Activated CD8-positive, alpha-beta T cell treated with anti-CD3 and anti-CD28 coated beads for 36 hours (primary cell): ENCODE measurements at regions not wholly inside any gene's neighbourhood (a gene's known extent, or its start where the extent isn't known, plus 50 kb on each side); places are given as distances from the start of the nearest gene placed in this dataset.

ENCODE experiments used
- ATAC-seq: fragments of 200-7000 bp; cut with Tn5 transposase; one replicate; pipeline ENCODE4 v1.10.0; 2021; ENCODE audit warnings: mild to moderate bottlenecking, moderate library complexity
- CTCF ChIA-PET: fragments of 350-600 bp; sonication (Branson Sonifier 250); formaldehyde crosslinking; loops from one replicate; lab custom pipeline; 2021; ENCODE audit warnings: antibody characterized with exemption; lab: Charles Lee
- POLR2A ChIA-PET: fragments of 350-600 bp; sonication (Branson Sonifier 250); formaldehyde crosslinking; loops from one replicate; lab custom pipeline; 2021; ENCODE audit warnings: antibody characterized with exemption; lab: Charles Lee
- DNase-seq: peaks from one replicate; pipeline ENCODE4 v3.0.0-alpha.2; 2020
- H3K27ac Mint-ChIP-seq: one replicate; pipeline ENCODE4 v1.8.0; 2021; ENCODE audit warnings: mild to moderate bottlenecking, mixed read lengths
- H3K27me3 Mint-ChIP-seq: one replicate; pipeline ENCODE4 v1.8.0; 2021; ENCODE audit warnings: mixed read lengths
- H3K36me3 Mint-ChIP-seq: one replicate; pipeline ENCODE4 v1.8.0; 2021; ENCODE audit warnings: low read depth, mixed read lengths
- H3K4me1 Mint-ChIP-seq: one replicate; pipeline ENCODE4 v1.8.0; 2021; ENCODE audit warnings: low read depth, mixed read lengths
- H3K4me3 Mint-ChIP-seq: one replicate; pipeline ENCODE4 v1.8.0; 2021; ENCODE audit warnings: mild to moderate bottlenecking, moderate library complexity, mixed read lengths
- H3K9me3 Mint-ChIP-seq: one replicate; pipeline ENCODE4 v1.8.0; 2021; ENCODE audit warnings: mixed read lengths
- intact Hi-C: fragments of 100-400 bp; cut with micrococcal nuclease; formaldehyde crosslinking; loops from one replicate; pipeline ENCODE4 v1.10.0; 2022
- TF ChIP-seq, protein P1 (sequence below): fragments of 200-600 bp; IDR thresholded peaks from one replicate; pipeline ENCODE4 v1.8.0; 2022; ENCODE audit warnings: antibody characterized with exemption, mild to moderate bottlenecking

- CTCF ChIA-PET, result no interaction called here
- no peak overlapping the region for H3K4me3 Mint-ChIP-seq
- TF ChIP-seq, protein P1, sequence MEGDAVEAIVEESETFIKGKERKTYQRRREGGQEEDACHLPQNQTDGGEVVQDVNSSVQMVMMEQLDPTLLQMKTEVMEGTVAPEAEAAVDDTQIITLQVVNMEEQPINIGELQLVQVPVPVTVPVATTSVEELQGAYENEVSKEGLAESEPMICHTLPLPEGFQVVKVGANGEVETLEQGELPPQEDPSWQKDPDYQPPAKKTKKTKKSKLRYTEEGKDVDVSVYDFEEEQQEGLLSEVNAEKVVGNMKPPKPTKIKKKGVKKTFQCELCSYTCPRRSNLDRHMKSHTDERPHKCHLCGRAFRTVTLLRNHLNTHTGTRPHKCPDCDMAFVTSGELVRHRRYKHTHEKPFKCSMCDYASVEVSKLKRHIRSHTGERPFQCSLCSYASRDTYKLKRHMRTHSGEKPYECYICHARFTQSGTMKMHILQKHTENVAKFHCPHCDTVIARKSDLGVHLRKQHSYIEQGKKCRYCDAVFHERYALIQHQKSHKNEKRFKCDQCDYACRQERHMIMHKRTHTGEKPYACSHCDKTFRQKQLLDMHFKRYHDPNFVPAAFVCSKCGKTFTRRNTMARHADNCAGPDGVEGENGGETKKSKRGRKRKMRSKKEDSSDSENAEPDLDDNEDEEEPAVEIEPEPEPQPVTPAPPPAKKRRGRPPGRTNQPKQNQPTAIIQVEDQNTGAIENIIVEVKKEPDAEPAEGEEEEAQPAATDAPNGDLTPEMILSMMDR, result no peak
- H3K36me3 Mint-ChIP-seq, result no peaks in the 10 kb centered on the region
- no peaks in the 10 kb centered on the region for H3K4me1 Mint-ChIP-seq
- intact Hi-C loops, result no loop called here
- ATAC-seq (no peak), DNase-seq (no peak)
- H3K27me3 Mint-ChIP-seq, result no peaks in the 10 kb centered on the region
- no peak overlapping the region for H3K27ac Mint-ChIP-seq
- POLR2A ChIA-PET, result no interaction called here
- peaks cover 5% of the 10 kb centered on the region for H3K9me3 Mint-ChIP-seq
Observed at GRCh38 chr3:35335703-35336102, 303.6 kb upstream of the ARPP21 start.

DNA sequence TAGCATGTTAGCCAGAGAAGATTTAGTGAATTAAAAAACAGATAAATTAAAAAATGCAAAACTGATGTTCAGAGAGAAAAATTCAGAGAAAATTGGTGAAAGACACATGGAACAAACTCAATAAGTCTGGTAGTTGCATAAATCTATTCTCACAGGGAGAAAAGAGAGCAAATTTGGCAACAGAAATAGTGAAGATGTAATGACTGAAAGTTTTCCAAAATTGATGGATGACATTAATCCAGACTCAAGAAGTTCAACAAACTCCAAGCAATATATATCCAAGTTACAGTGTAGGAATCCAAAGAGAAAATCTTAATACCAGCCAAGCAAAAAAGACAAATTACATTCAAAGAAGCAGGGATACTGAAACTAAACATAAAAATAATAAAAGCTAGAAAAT, 302.7 kb upstream of the ARPP21 start:
- Mint-ChIP-seq H3K27me3 (no peaks in the 10 kb centered on the region), H3K36me3 (no peaks in the 10 kb centered on the region), H3K4me3 (no peak overlapping the region), H3K27ac (no peak overlapping the region), H3K9me3 (peaks cover under 1% of the 10 kb centered on the region), H3K4me1 (no peaks in the 10 kb centered on the region)
- intact Hi-C loops, result no loop called here
- TF ChIP-seq, protein P1, result no peak
- ChIA-PET CTCF (no interaction called here), POLR2A (interaction anchor here (1.0 kb wide), 1 partner anchor 9 kb away, joined by 3 read pairs; no protein-coding TSS in a partner anchor)
- DNase-seq (no peak), ATAC-seq (no peak)

GRCh38 chr3:35338186-35338585, 301.1 kb upstream of the ARPP21 start:
- CTCF ChIA-PET, result no interaction called here
- H3K36me3 Mint-ChIP-seq, result no peaks in the 10 kb centered on the region
- no peaks in the 10 kb centered on the region for H3K27me3 Mint-ChIP-seq
- ATAC-seq, result no peak
- H3K27ac Mint-ChIP-seq, result no peak overlapping the region
- no peak for DNase-seq
- no peaks in the 10 kb centered on the region for H3K4me1 Mint-ChIP-seq
- no peak overlapping the region for H3K4me3 Mint-ChIP-seq
- TF ChIP-seq, protein P1, result no peak
- POLR2A ChIA-PET, result no interaction called here
- intact Hi-C loops, result no loop called here
- no peaks in the 10 kb centered on the region for H3K9me3 Mint-ChIP-seq

- H3K27me3 Mint-ChIP-seq, result no peaks in the 10 kb centered on the region
- ATAC-seq (no peak), DNase-seq (no peak)
- intact Hi-C loops, result no loop called here
- CTCF ChIA-PET, result no interaction called here
- H3K9me3 Mint-ChIP-seq, result no peaks in the 10 kb centered on the region
- no peak overlapping the region for H3K27ac Mint-ChIP-seq
- no peak overlapping the region for H3K4me3 Mint-ChIP-seq
- H3K4me1 Mint-ChIP-seq, result no peaks in the 10 kb centered on the region
- POLR2A ChIA-PET, result no interaction called here
- no peaks in the 10 kb centered on the region for H3K36me3 Mint-ChIP-seq
- TF ChIP-seq, protein P1, result no peak
Observed at GRCh38 chr3:35380196-35380595, 259.1 kb upstream of the ARPP21 start.

GRCh38 chr3:35383216-35383615, 256.1 kb upstream of the ARPP21 start:
- Mint-ChIP-seq H3K4me3 (no peak overlapping the region), H3K4me1 (no peaks in the 10 kb centered on the region), H3K27ac (no peak overlapping the region), H3K9me3 (no peaks in the 10 kb centered on the region), H3K36me3 (no peaks in the 10 kb centered on the region), H3K27me3 (no peaks in the 10 kb centered on the region)
- TF ChIP-seq, protein P1, result no peak
- ChIA-PET CTCF (no interaction called here), POLR2A (no interaction called here)
- intact Hi-C loops, result no loop called here
- ATAC-seq (no peak), DNase-seq (no peak)
